ENCODE measurements at regions not wholly inside any gene's neighbourhood (a gene's known extent, or its start where the extent isn't known, plus 50 kb on each side); places are given as distances from the start of the nearest gene placed in this dataset.
"Not testable (repeated sequence)": the region's sequence is repeated elsewhere in the genome, so short reads cannot be mapped to it uniquely, and the experiment has no call there.

DNA sequence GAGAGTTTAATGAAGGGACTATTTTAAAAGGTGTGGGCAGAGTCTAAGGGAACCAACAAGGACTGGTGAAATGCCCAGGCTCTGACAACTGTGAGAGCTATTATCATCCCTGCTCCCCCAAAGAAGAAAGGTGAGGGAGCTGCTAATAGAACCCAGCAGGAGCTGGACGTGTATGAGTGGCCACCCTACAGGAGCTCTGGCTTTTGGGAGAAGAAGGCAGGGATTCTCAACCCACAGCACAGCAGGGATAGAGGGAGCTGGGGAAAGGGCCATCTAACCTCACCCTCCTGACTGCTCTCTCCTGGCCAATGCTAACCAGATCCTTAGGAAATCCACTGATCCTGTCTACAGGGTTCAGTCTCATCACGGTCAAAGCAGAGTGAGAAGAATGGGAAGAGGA, 57.1 kb downstream of the GRIN2B start:
- Histone ChIP-seq H3K36me3 (ENCODE audit: control insufficient read depth, insufficient read depth, low read length) (no peaks in the 10 kb centered on the region), H3K27me3 (ENCODE audit: control insufficient read depth, insufficient read depth, low read length, poor library complexity, severe bottlenecking) (no peaks in the 10 kb centered on the region), H3K9me3 (ENCODE audit: control insufficient read depth, low read length) (no peaks in the 10 kb centered on the region), H3K4me1 (ENCODE audit: control insufficient read depth, insufficient read depth, low read length) (no peaks in the 10 kb centered on the region), H3K4me3 (ENCODE audit: insufficient read depth, low read depth, low read length) (no peak overlapping the region), H3K27ac (ENCODE audit: insufficient read depth, low read depth, low read length, poor library complexity, severe bottlenecking) (no peak overlapping the region)
- 85 to 94% methylated on average over 2 of the region's 2 CpGs for WGBS, 2 experiments

DNA sequence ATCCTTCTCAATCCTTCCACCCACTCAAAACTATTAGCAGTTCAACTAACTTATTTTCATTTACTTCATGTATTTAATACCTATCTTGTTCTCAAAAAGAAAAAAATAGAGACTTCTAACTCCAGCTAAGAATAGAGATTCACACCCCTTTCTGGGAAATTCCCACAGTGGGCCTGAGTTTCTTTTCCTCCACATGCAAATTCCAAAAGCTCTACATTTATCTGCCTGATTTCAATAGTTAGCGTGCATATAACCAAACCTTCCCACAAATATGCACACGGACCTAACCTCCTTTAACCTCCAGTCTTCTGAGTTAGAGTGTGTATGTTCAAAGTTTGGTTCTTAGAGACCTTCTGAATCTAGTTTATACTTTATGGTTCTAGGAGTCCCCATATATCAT, 62.5 kb downstream of the GRIN2B start:
- Histone ChIP-seq H3K4me1 (ENCODE audit: control insufficient read depth, insufficient read depth, low read length) (no peaks in the 10 kb centered on the region), H3K27ac (ENCODE audit: insufficient read depth, low read depth, low read length, poor library complexity, severe bottlenecking) (no peak overlapping the region)
- 0% methylated on average over 1 of the region's 2 CpGs for WGBS, 2 experiments

DNA sequence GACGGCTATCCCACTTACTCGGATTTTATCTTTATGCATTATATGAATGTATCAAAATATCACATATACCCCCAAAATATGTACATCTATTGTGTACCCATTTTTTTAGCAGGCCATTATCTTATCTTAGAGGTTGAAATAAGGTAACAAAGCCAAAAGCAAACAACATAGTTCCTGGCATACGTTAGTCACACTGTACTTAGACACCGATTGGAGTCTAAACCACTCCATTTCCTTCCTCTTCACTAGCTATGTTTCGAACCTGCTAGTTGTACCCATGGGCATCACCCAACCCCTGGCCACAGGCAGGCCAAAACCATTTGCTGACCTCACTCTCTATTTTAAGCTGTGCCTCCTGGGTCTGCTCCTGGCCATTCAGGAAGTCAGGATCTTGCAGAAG, 66.3 kb downstream of the GRIN2B start:
- no peaks in the 10 kb centered on the region for H3K9me3 ChIP-seq (ENCODE audit: control insufficient read depth, low read length)
- H3K4me1 ChIP-seq (ENCODE audit: control insufficient read depth, insufficient read depth, low read length) = no peaks in the 10 kb centered on the region
- WGBS, 2 experiments = 96 to 98% methylated on average over 3 to 5 of the region's 5 CpGs
- no peak overlapping the region for H3K4me3 ChIP-seq (ENCODE audit: insufficient read depth, low read depth, low read length)
- H3K36me3 ChIP-seq (ENCODE audit: control insufficient read depth, insufficient read depth, low read length) = no peaks in the 10 kb centered on the region
- H3K27me3 ChIP-seq (ENCODE audit: control insufficient read depth, insufficient read depth, low read length, poor library complexity, severe bottlenecking) = no peaks in the 10 kb centered on the region
- H3K27ac ChIP-seq (ENCODE audit: insufficient read depth, low read depth, low read length, poor library complexity, severe bottlenecking) = no peak overlapping the region

More for the DNA sequence above, 62.5 kb downstream of the GRIN2B start:
- H3K4me3 ChIP-seq (ENCODE audit: insufficient read depth, low read depth, low read length) = no peak overlapping the region
- no peaks in the 10 kb centered on the region for H3K36me3 ChIP-seq (ENCODE audit: control insufficient read depth, insufficient read depth, low read length)
- no peaks in the 10 kb centered on the region for H3K27me3 ChIP-seq (ENCODE audit: control insufficient read depth, insufficient read depth, low read length, poor library complexity, severe bottlenecking)
- H3K9me3 ChIP-seq (ENCODE audit: control insufficient read depth, low read length) = no peaks in the 10 kb centered on the region

DNA sequence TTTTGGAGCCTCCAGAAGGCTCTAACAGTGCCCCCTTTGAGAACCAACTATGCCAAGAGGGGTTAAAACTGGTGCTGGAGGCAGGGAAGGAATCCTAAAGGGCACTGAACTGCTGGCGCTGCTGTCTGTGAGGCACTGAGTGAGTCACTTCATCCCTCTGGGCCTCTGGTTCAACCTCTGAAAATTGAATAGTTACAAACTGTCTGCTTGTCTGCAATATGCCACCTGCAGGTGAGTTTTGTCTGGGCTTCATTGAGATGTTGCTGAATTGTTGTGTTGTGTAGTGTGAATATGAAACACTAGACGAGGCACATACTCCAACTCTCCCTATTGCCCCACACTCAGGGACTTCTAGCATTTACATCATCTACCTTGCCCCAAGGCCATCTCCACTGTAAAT, 68.0 kb downstream of the GRIN2B start:
- WGBS, 2 experiments = 86 to 93% methylated on average over 1 of the region's 2 CpGs
- Histone ChIP-seq H3K9me3 (ENCODE audit: control insufficient read depth, low read length) (no peaks in the 10 kb centered on the region), H3K27me3 (ENCODE audit: control insufficient read depth, insufficient read depth, low read length, poor library complexity, severe bottlenecking) (no peaks in the 10 kb centered on the region), H3K4me1 (ENCODE audit: control insufficient read depth, insufficient read depth, low read length) (no peaks in the 10 kb centered on the region), H3K36me3 (ENCODE audit: control insufficient read depth, insufficient read depth, low read length) (no peaks in the 10 kb centered on the region), H3K27ac (ENCODE audit: insufficient read depth, low read depth, low read length, poor library complexity, severe bottlenecking) (no peak overlapping the region), H3K4me3 (ENCODE audit: insufficient read depth, low read depth, low read length) (no peak overlapping the region)

DNA sequence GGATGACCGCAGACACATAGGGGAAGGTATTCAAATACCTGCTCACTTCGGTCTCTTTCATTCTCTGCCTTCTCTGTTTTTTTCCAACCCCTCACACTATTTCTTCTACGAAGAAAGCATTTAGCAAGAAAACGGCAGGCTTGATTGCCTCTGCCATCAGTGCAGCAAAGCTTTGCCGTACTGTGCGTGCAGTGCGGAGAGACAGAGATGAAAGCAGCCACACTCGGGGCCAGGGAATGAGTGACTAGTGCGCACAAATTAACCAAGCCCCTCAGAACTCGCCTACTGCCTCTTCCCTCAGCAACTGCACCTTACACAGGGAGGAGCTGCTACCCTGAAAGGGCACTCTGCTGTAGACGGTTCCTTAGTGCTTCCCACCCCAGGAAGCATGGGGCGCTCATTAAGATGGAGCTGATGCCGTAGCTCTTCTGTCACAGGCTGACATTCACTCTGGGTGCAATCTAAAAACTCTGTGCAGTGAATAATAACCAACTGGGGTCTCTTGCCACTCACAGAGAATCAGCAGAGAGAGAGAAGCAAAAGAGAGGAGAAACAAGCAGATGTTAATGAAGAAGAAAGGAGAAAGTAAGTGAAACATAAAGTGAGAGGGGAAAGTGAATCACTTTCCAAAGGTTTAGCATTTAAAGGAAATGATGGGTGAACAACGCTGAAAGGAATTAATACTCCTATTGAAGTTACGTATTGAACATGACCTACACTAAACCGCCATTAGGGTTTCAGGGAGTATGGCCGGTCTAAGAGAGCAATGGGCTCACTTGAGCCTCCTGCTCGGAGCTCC, 69.4 kb downstream of the GRIN2B start:
- Histone ChIP-seq H3K36me3 (ENCODE audit: control insufficient read depth, insufficient read depth, low read length) (no peaks in the 10 kb centered on the region), H3K9me3 (ENCODE audit: control insufficient read depth, low read length) (no peaks in the 10 kb centered on the region), H3K4me1 (ENCODE audit: control insufficient read depth, insufficient read depth, low read length) (no peaks in the 10 kb centered on the region), H3K27ac (ENCODE audit: insufficient read depth, low read depth, low read length, poor library complexity, severe bottlenecking) (no peak overlapping the region), H3K27me3 (ENCODE audit: control insufficient read depth, insufficient read depth, low read length, poor library complexity, severe bottlenecking) (no peaks in the 10 kb centered on the region), H3K4me3 (ENCODE audit: insufficient read depth, low read depth, low read length) (no peak overlapping the region)
- WGBS, 2 experiments = 93% methylated on average over 18 of the region's 18 CpGs

DNA sequence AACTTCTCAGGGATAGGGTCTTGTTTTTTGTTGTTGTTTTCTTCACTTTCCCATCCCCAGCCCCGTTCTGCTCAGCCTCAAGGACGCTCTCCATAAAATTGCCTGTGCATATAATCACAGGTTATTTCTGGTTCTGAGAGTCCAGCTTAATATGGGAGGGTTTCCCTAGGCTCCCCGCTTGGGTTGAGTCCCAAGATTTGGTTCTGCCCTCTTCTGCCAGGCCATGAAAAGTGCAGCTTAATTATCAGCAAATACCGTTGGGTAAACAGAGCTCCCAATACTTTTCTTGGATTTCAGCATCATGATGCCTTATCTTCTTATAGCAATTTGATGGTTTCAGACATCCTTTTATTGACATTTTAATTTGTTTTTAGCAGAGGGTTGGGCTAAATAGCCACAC, 75.6 kb downstream of the GRIN2B start:
- H3K4me1 ChIP-seq (ENCODE audit: control insufficient read depth, insufficient read depth, low read length) = no peaks in the 10 kb centered on the region
- no peaks in the 10 kb centered on the region for H3K9me3 ChIP-seq (ENCODE audit: control insufficient read depth, low read length)
- no peak overlapping the region for H3K4me3 ChIP-seq (ENCODE audit: insufficient read depth, low read depth, low read length)
- 83 to 94% methylated on average over 4 of the region's 4 CpGs for WGBS, 2 experiments
- no peak overlapping the region for H3K27ac ChIP-seq (ENCODE audit: insufficient read depth, low read depth, low read length, poor library complexity, severe bottlenecking)
- H3K27me3 ChIP-seq (ENCODE audit: control insufficient read depth, insufficient read depth, low read length, poor library complexity, severe bottlenecking) = no peaks in the 10 kb centered on the region
- H3K36me3 ChIP-seq (ENCODE audit: control insufficient read depth, insufficient read depth, low read length) = no peaks in the 10 kb centered on the region

DNA sequence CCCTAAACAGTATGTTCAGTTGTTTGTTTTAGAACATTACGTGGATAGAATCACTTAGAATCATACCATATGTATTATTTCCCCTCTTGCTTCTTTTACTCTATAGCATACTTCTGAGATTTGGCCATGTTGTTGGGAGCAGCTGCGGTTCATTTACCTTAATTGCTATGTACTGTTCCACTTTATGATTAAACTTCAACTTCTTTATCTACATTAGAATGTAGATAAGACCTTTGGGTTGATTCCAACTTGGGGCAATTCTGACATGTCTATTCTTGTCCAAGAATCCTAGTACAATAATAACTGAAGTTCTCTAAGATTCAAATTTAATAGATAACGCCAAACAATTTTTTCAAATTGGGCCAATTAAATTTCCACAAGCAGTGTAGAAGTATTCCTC, 80.7 kb downstream of the GRIN2B start:
- no peak overlapping the region for H3K27ac ChIP-seq (ENCODE audit: insufficient read depth, low read depth, low read length, poor library complexity, severe bottlenecking)
- no peak overlapping the region for H3K4me3 ChIP-seq (ENCODE audit: insufficient read depth, low read depth, low read length)
- 94 to 96% methylated on average over 3 of the region's 3 CpGs for WGBS, 2 experiments
- H3K4me1 ChIP-seq (ENCODE audit: control insufficient read depth, insufficient read depth, low read length) = no peaks in the 10 kb centered on the region
- H3K27me3 ChIP-seq (ENCODE audit: control insufficient read depth, insufficient read depth, low read length, poor library complexity, severe bottlenecking) = no peaks in the 10 kb centered on the region
- no peaks in the 10 kb centered on the region for H3K9me3 ChIP-seq (ENCODE audit: control insufficient read depth, low read length)
- H3K36me3 ChIP-seq (ENCODE audit: control insufficient read depth, insufficient read depth, low read length) = no peaks in the 10 kb centered on the region

DNA sequence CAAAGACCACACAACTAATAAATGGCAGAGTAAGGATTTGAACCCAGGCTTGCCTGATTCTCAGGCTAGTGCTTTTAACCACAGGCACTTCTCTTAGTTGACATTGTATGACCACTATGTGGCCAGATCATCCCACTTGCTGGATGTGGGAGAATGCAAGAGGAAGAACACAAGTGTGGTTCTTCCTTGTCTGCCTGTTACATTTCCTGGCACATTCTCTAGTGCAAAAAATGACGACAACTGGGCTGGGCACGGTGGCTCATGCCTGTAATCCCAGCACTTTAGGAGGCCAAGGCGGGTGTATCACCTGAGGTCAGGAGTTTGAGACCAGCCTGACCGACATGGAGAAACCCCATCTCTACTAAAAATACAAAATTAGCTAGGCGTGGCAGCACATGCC, 83.0 kb downstream of the GRIN2B start:
- 85 to 89% methylated on average over 5 of the region's 5 CpGs for WGBS, 2 experiments
- H3K27ac ChIP-seq (ENCODE audit: insufficient read depth, low read depth, low read length, poor library complexity, severe bottlenecking); H3K4me3 ChIP-seq (ENCODE audit: insufficient read depth, low read depth, low read length); H3K9me3 ChIP-seq (ENCODE audit: control insufficient read depth, low read length); H3K36me3 ChIP-seq (ENCODE audit: control insufficient read depth, insufficient read depth, low read length); H3K4me1 ChIP-seq (ENCODE audit: control insufficient read depth, insufficient read depth, low read length); H3K27me3 ChIP-seq (ENCODE audit: control insufficient read depth, insufficient read depth, low read length, poor library complexity, severe bottlenecking): not testable (repeated sequence)

DNA sequence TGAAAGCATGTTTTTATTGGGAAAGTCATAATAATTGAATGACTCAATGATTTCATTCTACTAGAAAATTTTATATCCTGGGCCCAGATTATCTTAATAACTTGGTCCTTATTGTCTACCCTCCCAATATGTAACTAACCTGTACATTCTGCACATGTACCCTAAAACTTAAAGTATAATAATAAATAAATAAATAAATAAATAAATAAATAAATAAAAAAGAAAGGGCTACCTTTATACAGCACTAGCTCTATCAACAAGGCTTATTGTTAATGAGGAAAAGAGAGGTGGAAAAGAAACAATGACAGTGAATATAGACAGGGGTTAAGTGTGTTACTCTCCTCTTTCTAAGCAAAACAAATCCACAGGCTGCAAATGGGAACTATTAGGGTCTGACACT, 83.6 kb downstream of the GRIN2B start:
- H3K9me3 ChIP-seq (ENCODE audit: control insufficient read depth, low read length) = no peaks in the 10 kb centered on the region
- H3K4me3 ChIP-seq (ENCODE audit: insufficient read depth, low read depth, low read length) = no peak overlapping the region
- H3K36me3 ChIP-seq (ENCODE audit: control insufficient read depth, insufficient read depth, low read length) = no peaks in the 10 kb centered on the region
- no peaks in the 10 kb centered on the region for H3K4me1 ChIP-seq (ENCODE audit: control insufficient read depth, insufficient read depth, low read length)
- no peak overlapping the region for H3K27ac ChIP-seq (ENCODE audit: insufficient read depth, low read depth, low read length, poor library complexity, severe bottlenecking)
- no peaks in the 10 kb centered on the region for H3K27me3 ChIP-seq (ENCODE audit: control insufficient read depth, insufficient read depth, low read length, poor library complexity, severe bottlenecking)

DNA sequence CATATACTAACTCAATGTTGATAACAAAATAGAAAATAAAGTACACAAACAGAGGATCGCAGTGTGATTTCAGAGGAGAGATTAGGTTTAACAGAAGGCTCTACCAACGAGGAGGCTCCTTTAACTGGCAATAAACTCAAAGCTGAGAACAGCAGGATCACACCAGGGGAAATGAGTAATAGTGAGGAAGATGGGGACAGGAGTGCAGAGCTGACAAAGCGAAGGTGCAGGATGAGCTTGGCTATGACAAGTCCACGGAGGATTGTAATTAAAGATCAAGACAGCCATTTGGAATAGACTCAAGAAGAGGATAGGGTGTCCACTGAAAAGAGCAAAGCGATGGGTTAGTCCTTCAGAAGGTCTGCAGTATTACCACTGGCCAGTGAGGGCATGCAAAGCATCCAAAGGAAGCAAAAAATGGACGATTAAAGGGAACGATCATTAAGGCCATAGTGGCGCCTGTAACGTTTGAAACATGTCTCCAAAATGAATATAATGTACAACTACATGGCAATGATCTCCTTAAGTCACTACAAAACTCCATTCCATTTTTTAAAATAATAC, 85.3 kb downstream of the GRIN2B start:
- no peak overlapping the region for H3K27ac ChIP-seq (ENCODE audit: insufficient read depth, low read depth, low read length, poor library complexity, severe bottlenecking)
- H3K9me3 ChIP-seq (ENCODE audit: control insufficient read depth, low read length) = no peaks in the 10 kb centered on the region
- no peaks in the 10 kb centered on the region for H3K27me3 ChIP-seq (ENCODE audit: control insufficient read depth, insufficient read depth, low read length, poor library complexity, severe bottlenecking)
- no peaks in the 10 kb centered on the region for H3K4me1 ChIP-seq (ENCODE audit: control insufficient read depth, insufficient read depth, low read length)
- no peak overlapping the region for H3K4me3 ChIP-seq (ENCODE audit: insufficient read depth, low read depth, low read length)
- H3K36me3 ChIP-seq (ENCODE audit: control insufficient read depth, insufficient read depth, low read length) = no peaks in the 10 kb centered on the region
- WGBS, 2 experiments = 87 to 88% methylated on average over 9 of the region's 9 CpGs
